Aorta (tissue), 5 donors: ENCODE measurements at regions not wholly inside any gene's neighbourhood (a gene's known extent, or its start where the extent isn't known, plus 50 kb on each side); places are given as distances from the start of the nearest gene placed in this dataset.

ENCODE experiments used
- ATAC-seq: fragments of 200-7000 bp; cut with Tn5 transposase; one replicate; pipeline ENCODE4 v1.9.1; 2022; ENCODE audit warnings: moderate library complexity; ENCODE audit not compliant: low FRiP score
- DNase-seq, 2 donors: peaks; one replicate each; pipeline ENCODE4 v3.0.0-alpha.2; 2020
- H3K27ac ChIP-seq, 2 donors: one replicate each; pipeline ENCODE4 v1.5.1; 2013; ENCODE audit warnings: low read length in 2 of 2, mild to moderate bottlenecking in 2 of 2, moderate library complexity in 2 of 2, control low read depth in 1 of 2, inconsistent platforms in 1 of 2, low read depth in 1 of 2
- H3K27me3 ChIP-seq, 2 donors: one replicate each; pipeline ENCODE4 v1.6.1; 2013; ENCODE audit warnings: control low read depth in 1 of 2, low read length in 1 of 2, mild to moderate bottlenecking in 1 of 2, moderate library complexity in 1 of 2; ENCODE audit not compliant: insufficient read depth in 2 of 2, control insufficient read depth in 1 of 2
- H3K36me3 ChIP-seq, 2 donors: one replicate each; pipeline ENCODE4 v1.6.1; 2013; ENCODE audit warnings: control low read depth in 1 of 2, low read length in 1 of 2, mild to moderate bottlenecking in 1 of 2; ENCODE audit not compliant: insufficient read depth in 2 of 2, control insufficient read depth in 1 of 2
- H3K4me1 ChIP-seq, 2 donors: one replicate each; pipeline ENCODE4 v1.6.1; 2013; ENCODE audit warnings: low read length in 2 of 2, control low read depth in 1 of 2, mild to moderate bottlenecking in 1 of 2, moderate library complexity in 1 of 2; ENCODE audit not compliant: insufficient read depth in 2 of 2, control insufficient read depth in 1 of 2
- H3K4me3 ChIP-seq, 2 donors: one replicate each; pipeline ENCODE4 v1.5.1; 2013; ENCODE audit warnings: low read length in 2 of 2, control low read depth in 1 of 2, mild to moderate bottlenecking in 1 of 2
- H3K9me3 ChIP-seq: one replicate; pipeline ENCODE4 v1.6.1; 2013; ENCODE audit warnings: mild to moderate bottlenecking, low read length; ENCODE audit not compliant: control insufficient read depth
- WGBS, 2 donors: extraction: QIAGEN DNeasy Blood & Tissue Kit; methylation state at CpG; one replicate each; pipeline ENCODE4 v1.1.7; 2013; 5-methylcytosine and 5-hydroxymethylcytosine counted together
- intact Hi-C, 2 donors: fragments of 100-400 bp; cut with DNase I; formaldehyde crosslinking; loops; one replicate each; pipeline versions ENCODE4 v1.14.2 to v1.15.0; 2022
- donor health status: healthy with polysubstance abuse.
- donor health status: Bipolar disorder and iron deficiency.
- donor health status: DM: no; HTN: no; CAD: no.
- donor health status: DM: no; HTN: no; CAD: no.
- donor health status: DM: yes; HTN: yes; CAD: no.

- DNase-seq (no peak), ATAC-seq (no peak)
- WGBS, 2 donors: 55 to 59% methylated on average over 1 of the region's 1 CpG
Observed at GRCh38 chr12:91792597-91792996, 353.0 kb downstream of the BTG1 start.

DNA sequence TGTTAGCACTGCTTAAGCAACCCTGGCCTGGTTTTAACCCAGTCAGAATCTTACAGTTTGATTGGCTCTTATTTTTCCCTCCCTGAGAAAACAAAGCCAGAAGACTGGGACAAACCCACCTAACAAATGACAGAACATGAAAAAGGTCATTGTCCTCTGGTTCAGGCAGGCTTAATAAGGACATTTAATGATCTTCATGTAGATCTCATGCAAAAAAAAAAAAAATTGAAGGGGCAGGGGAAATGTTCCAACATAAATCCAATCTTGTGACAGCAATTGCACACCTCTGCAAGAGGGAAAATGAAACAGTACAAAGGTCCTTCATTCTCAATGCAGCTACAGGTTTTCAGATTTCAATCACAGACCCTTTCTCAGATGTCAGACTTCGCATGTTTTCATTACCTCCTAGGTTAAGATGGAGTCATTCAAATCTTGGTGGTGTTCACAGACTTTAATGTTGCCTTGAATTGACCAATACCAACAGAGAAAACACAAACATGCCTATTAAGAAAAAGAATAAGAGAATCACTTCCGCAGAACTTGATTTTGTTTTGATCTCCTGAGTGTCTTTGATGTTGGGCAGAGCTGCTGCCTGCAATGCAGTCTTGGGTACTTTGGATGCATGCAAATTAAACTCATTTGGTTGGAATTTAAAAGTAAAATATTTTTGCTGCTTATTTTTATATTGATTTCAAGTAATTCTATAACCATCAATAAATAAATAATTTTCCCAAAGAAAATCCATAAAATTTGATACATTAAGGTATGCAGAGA lies 359.0 kb downstream of the BTG1 start:
- Histone ChIP-seq H3K27me3 (no peaks in the 10 kb centered on the region), H3K36me3 (no peaks in the 10 kb centered on the region), H3K4me1 (no peaks in the 10 kb centered on the region), H3K27ac (no peak overlapping the region), H3K9me3 (no peaks in the 10 kb centered on the region), H3K4me3 (no peak overlapping the region)
- ATAC-seq (no peak), DNase-seq (no peak)
- 96 to 98% methylated on average over 2 of the region's 2 CpGs for WGBS, 2 donors
- intact Hi-C loops: no loop called here

More at GRCh38 chr12:91792597-91792996, 353.0 kb downstream of the BTG1 start:
- H3K4me1 ChIP-seq: no peaks in the 10 kb centered on the region
- intact Hi-C loops: no loop called here
- H3K9me3 ChIP-seq: no peaks in the 10 kb centered on the region
- no peaks in the 10 kb centered on the region for H3K36me3 ChIP-seq
- H3K4me3 ChIP-seq: no peak overlapping the region
- H3K27me3 ChIP-seq: no peaks in the 10 kb centered on the region
- H3K27ac ChIP-seq: no peak overlapping the region

DNA sequence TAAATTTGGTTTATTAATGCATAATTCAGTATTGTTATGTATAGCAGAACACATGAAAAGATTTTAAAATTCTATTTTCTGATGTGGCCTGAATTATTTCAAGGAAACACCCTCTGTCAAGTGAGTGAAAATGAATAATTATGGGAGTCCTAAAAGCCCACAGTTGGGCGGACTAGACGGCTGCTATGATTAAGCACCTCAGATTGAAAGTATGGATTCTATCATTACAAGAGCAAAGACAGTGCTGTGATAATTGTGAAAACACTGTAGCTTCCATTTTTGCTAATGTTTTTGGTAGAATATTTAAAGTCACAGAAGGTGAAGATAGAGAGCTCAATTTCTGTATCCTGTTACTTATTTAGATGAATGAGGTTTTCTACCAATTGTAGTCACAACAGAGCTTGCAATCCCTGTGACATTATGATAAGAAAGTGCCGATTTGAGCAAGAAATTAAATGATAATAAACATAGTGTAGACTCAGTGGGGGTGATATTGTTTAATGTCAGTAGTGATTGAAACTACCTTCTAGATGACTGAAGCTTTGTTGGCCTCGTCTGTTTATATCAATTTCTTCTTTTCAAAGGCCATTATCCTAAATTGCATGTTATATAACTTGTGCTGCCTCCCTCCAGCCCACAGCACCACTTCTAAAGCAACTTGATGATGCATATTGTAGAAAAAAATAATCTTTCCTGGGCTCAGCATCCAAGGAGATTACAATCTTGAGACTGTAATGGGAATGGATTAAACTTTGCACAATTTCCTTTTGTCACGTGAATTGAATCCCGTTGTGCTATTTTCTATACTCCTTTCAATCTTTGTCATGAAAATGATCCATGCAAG lies 359.8 kb downstream of the BTG1 start:
- intact Hi-C loops: no loop called here
- H3K27me3 ChIP-seq: no peaks in the 10 kb centered on the region
- H3K4me3 ChIP-seq: no peak overlapping the region
- H3K4me1 ChIP-seq: no peaks in the 10 kb centered on the region
- 58 to 59% methylated on average over 6 of the region's 6 CpGs for WGBS, 2 donors
- H3K36me3 ChIP-seq: no peaks in the 10 kb centered on the region
- DNase-seq (no peak), ATAC-seq (no peak)
- H3K9me3 ChIP-seq: no peaks in the 10 kb centered on the region
- H3K27ac ChIP-seq: no peak overlapping the region

GRCh38 chr12:91781114-91781513 lies 364.5 kb downstream of the BTG1 start:
- no peak overlapping the region for H3K4me3 ChIP-seq
- no peaks in the 10 kb centered on the region for H3K36me3 ChIP-seq
- no peak for DNase-seq
- H3K27ac ChIP-seq: no peak overlapping the region
- no peaks in the 10 kb centered on the region for H3K27me3 ChIP-seq
- ATAC-seq: no peak
- 65 to 77% methylated on average over 2 of the region's 2 CpGs for WGBS, 2 donors
- H3K9me3 ChIP-seq: no peaks in the 10 kb centered on the region
- intact Hi-C loops: no loop called here
- no peaks in the 10 kb centered on the region for H3K4me1 ChIP-seq

GRCh38 chr12:91778938-91779400 lies 366.7 kb downstream of the BTG1 start:
- ATAC-seq (peak; percentile 60), DNase-seq (no peak)
- intact Hi-C loops: no loop called here
- Histone ChIP-seq H3K36me3 (no peaks in the 10 kb centered on the region), H3K9me3 (no peaks in the 10 kb centered on the region), H3K4me1 (no peaks in the 10 kb centered on the region), H3K4me3 (no peak overlapping the region), H3K27ac (no peak overlapping the region), H3K27me3 (no peaks in the 10 kb centered on the region)
- WGBS, 2 donors: 65% methylated on average over 6 of the region's 6 CpGs

GRCh38 chr12:91778091-91778832 lies 367.4 kb downstream of the BTG1 start:
- H3K27ac ChIP-seq: no peak overlapping the region
- ATAC-seq (no peak), DNase-seq (no peak)
- H3K9me3 ChIP-seq: no peaks in the 10 kb centered on the region
- 65% methylated on average over 3 of the region's 3 CpGs for WGBS, 2 donors
- intact Hi-C loops: no loop called here
- H3K27me3 ChIP-seq: no peaks in the 10 kb centered on the region
- H3K36me3 ChIP-seq: no peaks in the 10 kb centered on the region
- no peak overlapping the region for H3K4me3 ChIP-seq
- H3K4me1 ChIP-seq: no peaks in the 10 kb centered on the region

DNA sequence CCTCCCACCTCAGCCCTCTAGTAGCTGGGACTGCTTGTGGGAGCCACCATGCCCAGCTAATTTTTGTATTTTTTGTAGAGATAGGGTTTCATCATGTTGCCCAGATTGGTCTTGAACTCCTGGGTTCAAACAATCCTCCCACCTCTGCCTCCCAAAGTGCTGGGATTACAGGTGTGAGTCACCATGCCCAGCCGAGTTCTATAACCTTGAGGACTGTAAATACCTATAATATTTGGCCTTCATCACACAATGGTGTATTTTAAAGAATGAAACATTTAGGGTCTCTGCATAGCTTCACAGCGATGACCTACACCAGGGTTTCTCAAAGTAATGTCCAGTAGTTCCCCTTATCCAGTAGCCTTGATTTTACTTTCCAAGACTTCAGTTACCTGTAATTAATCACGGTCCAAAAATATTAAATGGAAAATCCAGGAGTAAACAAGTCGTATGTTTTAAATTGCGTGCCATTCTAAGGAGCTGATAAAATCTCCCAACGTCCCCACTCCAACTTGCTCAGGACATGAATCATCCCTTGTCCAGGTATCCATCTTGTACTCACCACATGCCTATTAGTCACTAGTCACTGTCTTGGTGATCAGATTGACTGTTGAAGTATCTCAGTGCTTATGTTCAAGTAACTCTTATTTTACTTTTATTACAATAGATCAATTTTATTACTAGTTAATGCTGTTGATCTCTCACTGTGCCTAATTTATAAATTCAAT lies 368.2 kb downstream of the BTG1 start:
- H3K36me3 ChIP-seq: no peaks in the 10 kb centered on the region
- H3K27ac ChIP-seq: no peak overlapping the region
- WGBS, 2 donors: 92 to 93% methylated on average over 6 of the region's 6 CpGs
- H3K4me3 ChIP-seq: no peak overlapping the region
- H3K9me3 ChIP-seq: no peaks in the 10 kb centered on the region
- no peaks in the 10 kb centered on the region for H3K4me1 ChIP-seq
- no peak for ATAC-seq
- intact Hi-C loops: no loop called here
- no peaks in the 10 kb centered on the region for H3K27me3 ChIP-seq
- no peak for DNase-seq

DNA sequence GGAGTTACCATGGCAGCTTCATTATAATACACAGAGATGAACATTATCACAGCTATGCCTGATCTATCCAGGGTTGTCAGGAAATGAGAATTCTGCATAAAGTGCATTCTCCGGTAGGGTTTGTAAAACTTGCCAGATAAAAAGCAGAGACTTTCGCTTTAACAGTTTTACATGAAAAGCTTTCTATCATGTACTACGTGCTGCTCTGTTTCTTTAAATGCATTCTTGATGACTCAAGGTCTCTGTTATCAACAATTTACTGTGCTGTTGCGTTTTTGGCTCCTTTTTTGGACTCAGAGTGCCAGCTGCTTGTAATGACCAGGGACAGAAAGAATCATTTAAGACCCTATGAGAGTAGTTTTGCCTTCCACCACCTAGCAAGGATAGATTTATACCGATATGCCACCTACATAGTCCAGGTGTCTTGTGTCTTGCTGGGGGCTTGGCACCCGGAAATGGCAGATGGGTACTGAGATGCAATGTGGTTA lies 371.2 kb downstream of the BTG1 start:
- no peaks in the 10 kb centered on the region for H3K9me3 ChIP-seq
- DNase-seq (no peak), ATAC-seq (no peak)
- intact Hi-C loops: no loop called here
- 14 to 17% methylated on average over 6 of the region's 6 CpGs for WGBS, 2 donors
- H3K27ac ChIP-seq: no peak overlapping the region
- H3K4me1 ChIP-seq: no peaks in the 10 kb centered on the region
- peak overlapping the region; percentile 36 to 41 for H3K4me3 ChIP-seq
- H3K36me3 ChIP-seq: no peaks in the 10 kb centered on the region
- H3K27me3 ChIP-seq: no peaks in the 10 kb centered on the region
